ENCODE measurements at regions not wholly inside any gene's neighbourhood (a gene's known extent, or its start where the extent isn't known, plus 50 kb on each side); places are given as distances from the start of the nearest gene placed in this dataset.
"Not testable (repeated sequence)": the region's sequence is repeated elsewhere in the genome, so short reads cannot be mapped to it uniquely, and the experiment has no call there.

DNA sequence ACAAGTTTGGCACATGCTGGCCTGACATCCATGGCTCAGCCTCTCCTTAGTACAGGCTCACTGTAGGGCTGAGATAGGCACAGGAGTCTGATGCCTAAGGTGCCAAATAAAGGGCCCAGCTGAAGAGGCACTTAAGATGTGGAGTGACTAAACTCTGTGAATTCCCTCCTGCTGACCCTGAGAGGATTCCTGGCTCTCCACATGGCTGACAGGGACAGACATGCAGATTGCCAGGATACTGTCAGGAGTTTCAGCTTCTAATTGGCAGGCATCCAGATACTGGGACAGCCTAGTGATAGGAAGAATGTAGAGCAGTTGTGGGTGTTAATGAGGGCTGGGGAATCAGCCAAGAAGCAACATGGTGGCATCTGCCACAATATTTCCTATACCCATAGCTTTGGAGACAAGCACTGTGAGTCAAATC is 558.7 kb downstream of the INSC start:
- no peak overlapping the region for H3K4me3 ChIP-seq (ENCODE audit: low read length)
- TF ChIP-seq, protein P1, sequence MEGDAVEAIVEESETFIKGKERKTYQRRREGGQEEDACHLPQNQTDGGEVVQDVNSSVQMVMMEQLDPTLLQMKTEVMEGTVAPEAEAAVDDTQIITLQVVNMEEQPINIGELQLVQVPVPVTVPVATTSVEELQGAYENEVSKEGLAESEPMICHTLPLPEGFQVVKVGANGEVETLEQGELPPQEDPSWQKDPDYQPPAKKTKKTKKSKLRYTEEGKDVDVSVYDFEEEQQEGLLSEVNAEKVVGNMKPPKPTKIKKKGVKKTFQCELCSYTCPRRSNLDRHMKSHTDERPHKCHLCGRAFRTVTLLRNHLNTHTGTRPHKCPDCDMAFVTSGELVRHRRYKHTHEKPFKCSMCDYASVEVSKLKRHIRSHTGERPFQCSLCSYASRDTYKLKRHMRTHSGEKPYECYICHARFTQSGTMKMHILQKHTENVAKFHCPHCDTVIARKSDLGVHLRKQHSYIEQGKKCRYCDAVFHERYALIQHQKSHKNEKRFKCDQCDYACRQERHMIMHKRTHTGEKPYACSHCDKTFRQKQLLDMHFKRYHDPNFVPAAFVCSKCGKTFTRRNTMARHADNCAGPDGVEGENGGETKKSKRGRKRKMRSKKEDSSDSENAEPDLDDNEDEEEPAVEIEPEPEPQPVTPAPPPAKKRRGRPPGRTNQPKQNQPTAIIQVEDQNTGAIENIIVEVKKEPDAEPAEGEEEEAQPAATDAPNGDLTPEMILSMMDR (IDR thresholded peaks at IDR 0.05; ENCODE audit: insufficient read depth, low read depth, low read length, missing control alignments): no peak
- DNase-seq (ENCODE audit: low read depth): no peak

DNA sequence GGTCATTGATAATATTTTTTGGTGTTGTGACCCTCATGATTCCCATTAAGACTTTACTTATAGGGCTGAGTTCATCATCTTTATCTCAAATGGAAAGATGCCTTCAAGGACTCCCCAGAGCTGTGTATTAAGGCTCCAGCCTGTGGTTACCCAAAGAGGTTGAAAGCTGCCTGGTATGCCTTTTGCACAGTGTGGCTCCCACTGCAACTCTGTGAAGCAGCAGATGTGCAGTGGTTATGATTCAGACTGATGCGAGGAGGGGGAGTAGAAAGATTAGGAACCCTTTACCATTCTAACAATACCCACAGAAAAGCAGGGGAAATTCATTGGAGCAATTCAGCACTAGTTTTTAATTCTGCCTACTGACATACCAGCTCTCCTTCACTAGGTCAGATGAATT is 560.0 kb downstream of the INSC start:
- H3K4me3 ChIP-seq (ENCODE audit: low read length): no peak overlapping the region
- no peak for DNase-seq (ENCODE audit: low read depth)
- TF ChIP-seq, protein P1 (IDR thresholded peaks at IDR 0.05; ENCODE audit: insufficient read depth, low read depth, low read length, missing control alignments): no peak

DNA sequence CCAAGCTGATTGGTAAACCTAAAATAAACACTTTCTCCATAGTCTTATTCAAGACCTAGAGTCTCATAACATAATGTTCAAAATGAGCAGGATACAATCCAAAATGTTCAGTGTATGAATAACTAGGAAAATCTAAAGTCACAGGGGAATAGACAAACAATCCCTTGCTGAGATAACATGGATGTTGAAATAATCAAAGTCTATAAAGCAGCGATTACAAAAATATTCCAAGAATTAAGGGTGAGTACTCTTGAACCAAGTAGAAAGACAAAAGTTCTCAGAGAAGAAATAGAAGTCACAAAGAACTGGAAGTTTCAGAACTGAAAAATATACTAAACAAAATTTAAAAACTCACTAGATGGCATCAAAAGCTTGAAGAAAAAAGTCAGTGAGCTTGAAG is 561.0 kb downstream of the INSC start:
- H3K4me3 ChIP-seq (ENCODE audit: low read length): no peak overlapping the region
- no peak for DNase-seq (ENCODE audit: low read depth)
- TF ChIP-seq, protein P1 (IDR thresholded peaks at IDR 0.05; ENCODE audit: insufficient read depth, low read depth, low read length, missing control alignments): no peak

DNA sequence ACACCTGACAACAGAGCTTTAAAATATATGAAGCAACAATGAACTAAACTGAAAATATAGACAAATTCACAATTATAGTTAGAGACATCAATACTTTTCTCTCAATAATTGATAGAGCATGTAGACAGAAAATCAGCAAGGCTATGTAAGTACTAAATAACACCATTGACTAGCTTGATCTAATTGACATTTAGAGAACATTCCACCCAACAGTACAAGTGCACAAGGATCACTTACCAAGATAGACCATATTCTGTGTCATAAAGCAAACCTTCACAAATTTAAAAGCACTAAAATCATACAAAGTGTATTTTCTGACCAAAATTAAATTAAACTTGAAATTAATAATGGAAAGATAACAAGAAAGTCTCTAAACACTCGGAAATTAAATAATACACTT is 562.5 kb downstream of the INSC start:
- TF ChIP-seq, protein P1 (IDR thresholded peaks at IDR 0.05; ENCODE audit: insufficient read depth, low read depth, low read length, missing control alignments): no peak
- no peak for DNase-seq (ENCODE audit: low read depth)
- no peak overlapping the region for H3K4me3 ChIP-seq (ENCODE audit: low read length)

DNA sequence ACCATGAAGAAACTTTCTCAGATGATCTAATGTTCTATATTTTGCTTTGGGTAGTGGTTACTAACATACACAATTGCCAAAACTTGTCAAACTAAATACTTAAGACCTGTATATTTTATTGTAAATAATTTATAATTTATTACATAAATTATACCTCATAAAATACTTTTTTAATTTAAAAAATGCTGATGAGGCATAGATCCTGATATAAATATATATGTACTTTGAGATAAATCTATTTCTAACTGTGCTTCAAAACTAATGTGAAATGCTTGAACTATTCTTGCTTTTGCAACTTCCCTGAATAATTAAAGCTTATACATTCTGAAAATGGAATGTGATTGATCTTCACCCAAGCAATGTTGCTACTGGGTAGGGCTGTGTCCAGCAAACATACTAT is 568.8 kb downstream of the INSC start:
- TF ChIP-seq, protein P1 (IDR thresholded peaks at IDR 0.05; ENCODE audit: insufficient read depth, low read depth, low read length, missing control alignments): no peak
- DNase-seq (ENCODE audit: low read depth): no peak
- H3K4me3 ChIP-seq (ENCODE audit: low read length): no peak overlapping the region

DNA sequence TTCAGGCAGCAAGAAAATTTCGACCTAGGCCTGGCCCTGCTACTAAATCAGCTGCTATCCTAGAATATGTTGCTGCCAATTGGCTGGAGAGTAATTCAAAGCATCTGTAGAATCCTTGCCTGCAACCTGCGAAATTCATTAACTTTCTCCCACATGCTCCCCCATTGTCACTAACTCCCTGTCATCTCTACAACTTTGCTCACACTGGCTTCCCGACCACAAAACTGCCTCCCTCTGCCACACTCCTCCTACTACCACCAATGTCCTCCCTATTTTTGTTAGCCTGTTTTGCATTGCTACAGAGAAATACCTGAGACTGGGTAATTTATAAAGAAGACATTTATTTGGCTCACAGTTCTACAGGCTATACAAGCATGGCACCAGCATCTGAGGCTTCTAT is 570.6 kb downstream of the INSC start:
- DNase-seq (ENCODE audit: low read depth): no peak
- no peak overlapping the region for H3K4me3 ChIP-seq (ENCODE audit: low read length)
- TF ChIP-seq, protein P1 (IDR thresholded peaks at IDR 0.05; ENCODE audit: insufficient read depth, low read depth, low read length, missing control alignments): no peak

DNA sequence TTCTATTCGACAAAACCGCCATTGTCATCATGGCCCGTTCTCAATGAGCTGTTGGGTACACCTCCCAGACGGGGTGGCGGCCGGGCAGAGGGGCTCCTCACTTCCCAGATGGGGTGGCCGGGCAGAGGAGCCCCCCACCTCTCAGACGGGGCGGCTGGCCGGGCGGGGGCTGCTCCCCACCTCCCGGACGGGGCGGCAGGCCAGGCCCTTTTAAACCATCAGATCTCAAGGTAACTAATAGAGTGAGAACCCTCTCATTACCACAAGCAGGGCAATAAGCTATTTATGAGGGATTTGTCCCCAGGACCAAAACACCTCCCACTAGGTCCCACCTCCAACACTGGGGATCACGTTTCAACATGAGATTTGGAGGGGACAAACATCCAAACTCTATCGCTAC is 571.5 kb downstream of the INSC start:
- not testable (repeated sequence) for H3K4me3 ChIP-seq (ENCODE audit: low read length); DNase-seq (ENCODE audit: low read depth)

DNA sequence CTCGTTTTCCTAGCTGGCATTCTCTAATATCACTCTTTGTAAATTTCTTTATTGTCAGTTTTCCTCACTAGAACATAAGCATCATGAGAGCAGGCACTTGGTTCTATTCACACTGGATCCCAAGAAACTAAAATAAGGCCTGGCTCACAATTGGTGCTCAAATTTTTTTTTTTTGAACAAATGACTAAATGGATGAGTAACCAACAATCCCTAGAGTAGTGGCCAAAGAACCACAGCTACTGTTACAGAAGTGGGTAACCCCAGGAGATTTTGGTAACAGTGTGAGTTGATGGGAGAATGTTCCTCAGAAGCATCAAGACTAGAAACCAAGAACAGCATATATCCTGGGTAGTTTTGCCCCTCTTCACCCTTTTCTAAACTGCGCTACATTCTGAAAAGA is 572.6 kb downstream of the INSC start:
- no peak overlapping the region for H3K4me3 ChIP-seq (ENCODE audit: low read length)
- TF ChIP-seq, protein P1 (IDR thresholded peaks at IDR 0.05; ENCODE audit: insufficient read depth, low read depth, low read length, missing control alignments): no peak
- DNase-seq (ENCODE audit: low read depth): no peak

Data from epithelial cell of esophagus (primary cell).